Endothelial cell of umbilical vein (primary cell): ENCODE measurements at regions not wholly inside any gene's neighbourhood (a gene's known extent, or its start where the extent isn't known, plus 50 kb on each side); places are given as distances from the start of the nearest gene placed in this dataset.

ENCODE experiments used
- BruUV-seq: library from RNA; stranded (reverse); fragments of 400-500 nt; replicated peaks from 2 replicates; lab custom pipeline; 2021; lab: Mats Ljungman, UMichigan
- CTCF ChIA-PET: fragments of 300-600, 350-600 bp; sonication (Branson Sonifier 250); formaldehyde crosslinking; loops from one replicate; lab custom pipeline; 2021; ENCODE audit warnings: antibody characterized with exemption, inconsistent platforms; lab: Charles Lee
- POLR2A ChIA-PET: fragments of 300-600, 350-600 bp; sonication (Branson Sonifier 250); formaldehyde crosslinking; loops from one replicate; lab custom pipeline; 2021; ENCODE audit warnings: antibody characterized with exemption, inconsistent platforms; lab: Charles Lee
- DNase-seq: peaks from one replicate; pipeline ENCODE4 v3.0.0-alpha.2; 2011; ENCODE audit warnings: low read depth, low spot score
- FAIRE-seq: peaks from 2 replicates; lab custom pipeline; 2011; peaks lifted over from hg19 to GRCh38; lab: Jason Lieb, UNC
- H2AFZ ChIP-seq: 2 replicates; pipeline ENCODE4 v1.6.0; 2012; ENCODE audit warnings: low read depth, low read length, control low read depth, inconsistent platforms
- H3K27ac ChIP-seq: 2 replicates; pipeline ENCODE4 v1.5.1; 2011; ENCODE audit warnings: low read depth, mild to moderate bottlenecking, control low read depth, low read length, moderate library complexity; ENCODE audit not compliant: insufficient read depth
- H3K27me3 ChIP-seq, 2 experiments: 2 replicates each; pipeline versions ENCODE4 v1.6.0 to v1.6.1; 2011; ENCODE audit warnings: low read length in 2 of 2, mixed read lengths in 1 of 2; ENCODE audit not compliant: control insufficient read depth in 2 of 2, insufficient read depth in 2 of 2
- H3K36me3 ChIP-seq, 2 experiments: 2 replicates in 1 of 2; 3 replicates in 1 of 2; pipeline ENCODE4 v1.5.1; 2011; ENCODE audit warnings: low read length in 2 of 2, mild to moderate bottlenecking in 1 of 2, moderate library complexity in 1 of 2; ENCODE audit not compliant: control insufficient read depth in 2 of 2, insufficient read depth in 2 of 2; ENCODE audit errors: extremely low read depth in 1 of 2
- H3K4me1 ChIP-seq: 3 replicates; pipeline ENCODE4 v1.5.1; 2011; ENCODE audit warnings: mild to moderate bottlenecking, low read length; ENCODE audit not compliant: control insufficient read depth, insufficient read depth; ENCODE audit errors: extremely low read depth
- H3K4me2 ChIP-seq: 2 replicates; pipeline ENCODE4 v1.6.1; 2011; ENCODE audit warnings: low read length, control low read depth, mixed read lengths; ENCODE audit not compliant: insufficient read depth
- H3K4me3 ChIP-seq, 3 experiments: fragments of 200-600 bp in 1 of 3; sonication (generic), shearing (Covaris generic) in 1 of 3; replicated peaks in 1 of 3; 2 replicates each; pipeline ENCODE4 v1.5.1; 2011 to 2016; ENCODE audit warnings: control low read depth in 3 of 3, low read length in 3 of 3, mild to moderate bottlenecking in 2 of 3, inconsistent platforms in 1 of 3, low read depth in 1 of 3, moderate library complexity in 1 of 3; ENCODE audit not compliant: insufficient read depth in 1 of 3
- H3K79me2 ChIP-seq: 2 replicates; pipeline ENCODE4 v1.6.0; 2012; ENCODE audit warnings: low read length, inconsistent platforms; ENCODE audit not compliant: control insufficient read depth, insufficient read depth
- H3K9ac ChIP-seq: replicated peaks from 2 replicates; pipeline ENCODE3; 2011; ENCODE audit warnings: low read length, control low read depth; ENCODE audit not compliant: insufficient read depth; ENCODE audit errors: extremely low read depth
- H3K9me1 ChIP-seq: replicated peaks from 3 replicates; pipeline ENCODE4 v1.6.0; 2011; ENCODE audit warnings: mild to moderate bottlenecking, low read length; ENCODE audit not compliant: control insufficient read depth, insufficient read depth; ENCODE audit errors: extremely low read depth
- H3K9me3 ChIP-seq: replicated peaks from 2 replicates; pipeline ENCODE4 v1.5.1; 2012; ENCODE audit warnings: low read length, inconsistent platforms; ENCODE audit not compliant: control insufficient read depth, insufficient read depth
- H4K20me1 ChIP-seq: replicated peaks from 2 replicates; pipeline ENCODE3; 2011; ENCODE audit warnings: mild to moderate bottlenecking, low read length; ENCODE audit not compliant: control insufficient read depth, insufficient read depth; ENCODE audit errors: extremely low read depth
- CTCF ChIP-seq, 2 donors: IDR thresholded peaks; 1 replicate in 1 of 2; 2 replicates in 1 of 2; pipeline ENCODE4 v1.5.1; 2011; ENCODE audit warnings: low read length in 2 of 2, mild to moderate bottlenecking in 2 of 2, moderate library complexity in 2 of 2, control low read depth in 1 of 2, inconsistent platforms in 1 of 2, low read depth in 1 of 2; ENCODE audit not compliant: insufficient read depth in 1 of 2; ENCODE audit errors: extremely low read depth in 1 of 2
- EZH2 ChIP-seq: IDR thresholded peaks from 2 replicates; pipeline ENCODE4 v1.6.1; 2012; ENCODE audit warnings: borderline replicate concordance, low read depth, mild to moderate bottlenecking, moderate library complexity, low read length, inconsistent platforms; ENCODE audit not compliant: severe bottlenecking
- FOS ChIP-seq: IDR thresholded peaks from 2 replicates; pipeline ENCODE4 v1.6.1; 2011; ENCODE audit warnings: mild to moderate bottlenecking, low read length, moderate library complexity, borderline replicate concordance; ENCODE audit not compliant: insufficient read depth
- GATA2 ChIP-seq: IDR thresholded peaks from 2 replicates; pipeline ENCODE4 v1.7.0; 2011; ENCODE audit warnings: low read depth, mild to moderate bottlenecking, moderate library complexity, mixed read lengths, low read length; ENCODE audit not compliant: insufficient read length, insufficient read depth
- JUN ChIP-seq: IDR thresholded peaks from 2 replicates; pipeline ENCODE4 v1.6.1; 2011; ENCODE audit warnings: borderline replicate concordance, low read depth; ENCODE audit not compliant: insufficient read length, insufficient read depth
- MAX ChIP-seq: IDR thresholded peaks from 2 replicates; pipeline ENCODE4 v1.6.1; 2011; ENCODE audit not compliant: insufficient read depth, insufficient read length
- MYC ChIP-seq: IDR thresholded peaks from one replicate; pipeline ENCODE4 v1.6.1; 2011; ENCODE audit warnings: mild to moderate bottlenecking, low read depth, low read length
- POLR2A ChIP-seq: IDR thresholded peaks from 2 replicates; pipeline ENCODE4 v1.6.1; 2012; ENCODE audit warnings: low read depth, mild to moderate bottlenecking, control low read depth, low read length
- POLR2AphosphoS5 ChIP-seq: IDR thresholded peaks from 2 replicates; pipeline ENCODE4 v1.6.1; 2012; ENCODE audit warnings: low read depth, mild to moderate bottlenecking, control low read depth, low read length, moderate library complexity; ENCODE audit not compliant: insufficient read depth
- dilution Hi-C: fragments of 300-500 bp; cut with MboI; formaldehyde crosslinking; loops from one replicate; pipeline ENCODE4 v1.15.0; 2019; ENCODE audit warnings: low sequenced_read_pairs; ENCODE audit not compliant: extremely low pct_ligation_motif_present
- intact Hi-C: fragments of 100-400 bp; cut with micrococcal nuclease; formaldehyde crosslinking; loops from one replicate; pipeline ENCODE4 v1.10.0; 2022

GRCh38 chr4:10803713-10804343, 119.3 kb upstream of the CLNK start:
- Histone ChIP-seq H3K79me2 (no peaks in the 10 kb centered on the region), H3K4me1 (no peaks in the 10 kb centered on the region), H3K4me2 (no peak overlapping the region), H3K9ac (no peak overlapping the region), H3K36me3 (no peaks in the 10 kb centered on the region), H3K27me3 (no peaks in the 10 kb centered on the region), H3K4me3 (no peak overlapping the region), H2AFZ (no peak overlapping the region), H3K27ac (no peak overlapping the region), H3K9me3 (no peaks in the 10 kb centered on the region), H4K20me1 (no peaks in the 10 kb centered on the region), H3K9me1 (no peaks in the 10 kb centered on the region)
- no peak for FAIRE-seq
- dilution Hi-C loops (no loop called here), intact Hi-C loops (no loop called here)
- CTCF ChIA-PET = no interaction called here
- BruUV-seq = no TSS peak
- no peak for DNase-seq
- POLR2A ChIA-PET = no interaction called here
- TF ChIP-seq EZH2 = no peak
- no peak for TF ChIP-seq MYC
- TF ChIP-seq GATA2 = no peak
- TF ChIP-seq MAX = no peak
- TF ChIP-seq POLR2A = no peak
- TF ChIP-seq POLR2AphosphoS5 = no peak

- TF ChIP-seq POLR2A (no peak), FOS (no peak), JUN (no peak), CTCF (IDR thresholded peaks at IDR 0.05; ENCODE audit: extremely low read depth in 1 of 2, insufficient read depth in 1 of 2, low read depth in 1 of 2, low read length in 2 of 2) (no peak), EZH2 (no peak), MAX (no peak), GATA2 (no peak), MYC (no peak), POLR2AphosphoS5 (no peak)
- dilution Hi-C loops = no loop called here
Measured at GRCh38 chr4:10787365-10787764, 102.8 kb upstream of the CLNK start.

More at GRCh38 chr4:10787365-10787764, 102.8 kb upstream of the CLNK start:
- ChIA-PET CTCF (no interaction called here), POLR2A (no interaction called here)
- H3K27ac ChIP-seq = no peak overlapping the region
- FAIRE-seq = no peak
- no peaks in the 10 kb centered on the region for H3K79me2 ChIP-seq
- no peaks in the 10 kb centered on the region for H3K9me1 ChIP-seq
- H3K36me3 ChIP-seq = no peaks in the 10 kb centered on the region
- H2AFZ ChIP-seq = no peak overlapping the region
- no peak overlapping the region for H3K4me2 ChIP-seq
- no peaks in the 10 kb centered on the region for H4K20me1 ChIP-seq
- intact Hi-C loops = no loop called here
- no peaks in the 10 kb centered on the region for H3K27me3 ChIP-seq
- BruUV-seq = no TSS peak
- H3K4me3 ChIP-seq = no peak overlapping the region
- no peaks in the 10 kb centered on the region for H3K4me1 ChIP-seq
- no peak for DNase-seq
- H3K9ac ChIP-seq = no peak overlapping the region
- H3K9me3 ChIP-seq = no peaks in the 10 kb centered on the region
